ENCODE measurements at regions not wholly inside any gene's neighbourhood (a gene's known extent, or its start where the extent isn't known, plus 50 kb on each side); places are given as distances from the start of the nearest gene placed in this dataset.

- no peaks in the 10 kb centered on the region for H3K4me1 ChIP-seq (ENCODE audit: control insufficient read depth, extremely low read depth, insufficient read depth, low read length)
- H3K9me3 ChIP-seq (ENCODE audit: control insufficient read depth, insufficient read depth, low read depth, low read length), result no peaks in the 10 kb centered on the region
- no peaks in the 10 kb centered on the region for H4K20me1 ChIP-seq (ENCODE audit: control insufficient read depth, extremely low read depth, insufficient read depth, low read length)
- H3K36me3 ChIP-seq (ENCODE audit: control insufficient read depth, insufficient read depth, low read length), result no peaks in the 10 kb centered on the region
- H3K4me2 ChIP-seq (ENCODE audit: extremely low read depth, insufficient read depth, low read length), result no peak overlapping the region
- DNase-seq (ENCODE audit: low read depth in 2 of 2), result no peak
- no peaks in the 10 kb centered on the region for H3K79me2 ChIP-seq (ENCODE audit: control insufficient read depth, insufficient read depth, low read length)
- no peak overlapping the region for H3K27ac ChIP-seq (ENCODE audit: insufficient read depth, low read length)
- TF ChIP-seq EZH2 (IDR thresholded peaks at IDR 0.05; ENCODE audit: low read length, missing control alignments) (no peak), CTCF (conservative IDR thresholded peaks at IDR 0.05 in 1 of 2, IDR thresholded peaks at IDR 0.05 in 1 of 2; ENCODE audit: low read depth in 1 of 2, low read length in 2 of 2) (no peak)
- no peak overlapping the region for H3K4me3 ChIP-seq (replicated peaks in 1 of 4; ENCODE audit: control extremely low read depth in 1 of 4, insufficient read depth in 1 of 4, low read depth in 3 of 4, low read length in 4 of 4)
- no peak overlapping the region for H3K9ac ChIP-seq (ENCODE audit: insufficient read depth, low read length)
- H2AFZ ChIP-seq (ENCODE audit: low read length), result no peak overlapping the region
- H3K27me3 ChIP-seq (ENCODE audit: control insufficient read depth, insufficient read depth, low read length), result no peaks in the 10 kb centered on the region
These were observed 939.3 kb downstream of the CDH18 start for GRCh38 chr5:19048726-19049125.

GRCh38 chr5:19058216-19058615, 929.8 kb downstream of the CDH18 start:
- no peaks in the 10 kb centered on the region for H3K36me3 ChIP-seq (ENCODE audit: control insufficient read depth, insufficient read depth, low read length)
- no peak overlapping the region for H2AFZ ChIP-seq (ENCODE audit: low read length)
- no peak for DNase-seq (ENCODE audit: low read depth in 2 of 2)
- H3K27me3 ChIP-seq (ENCODE audit: control insufficient read depth, insufficient read depth, low read length), result no peaks in the 10 kb centered on the region
- no peaks in the 10 kb centered on the region for H3K9me3 ChIP-seq (ENCODE audit: control insufficient read depth, insufficient read depth, low read depth, low read length)
- H3K4me3 ChIP-seq (replicated peaks in 1 of 4; ENCODE audit: control extremely low read depth in 1 of 4, insufficient read depth in 1 of 4, low read depth in 3 of 4, low read length in 4 of 4), result no peak overlapping the region
- no peak overlapping the region for H3K9ac ChIP-seq (ENCODE audit: insufficient read depth, low read length)
- H4K20me1 ChIP-seq (ENCODE audit: control insufficient read depth, extremely low read depth, insufficient read depth, low read length), result no peaks in the 10 kb centered on the region
- H3K27ac ChIP-seq (ENCODE audit: insufficient read depth, low read length), result no peak overlapping the region
- TF ChIP-seq CTCF (conservative IDR thresholded peaks at IDR 0.05 in 1 of 2, IDR thresholded peaks at IDR 0.05 in 1 of 2; ENCODE audit: low read depth in 1 of 2, low read length in 2 of 2), result no peak
- no peak for TF ChIP-seq EZH2 (IDR thresholded peaks at IDR 0.05; ENCODE audit: low read length, missing control alignments)
- H3K4me1 ChIP-seq (ENCODE audit: control insufficient read depth, extremely low read depth, insufficient read depth, low read length), result no peaks in the 10 kb centered on the region
- no peaks in the 10 kb centered on the region for H3K79me2 ChIP-seq (ENCODE audit: control insufficient read depth, insufficient read depth, low read length)
- no peak overlapping the region for H3K4me2 ChIP-seq (ENCODE audit: extremely low read depth, insufficient read depth, low read length)

- H2AFZ ChIP-seq (ENCODE audit: low read length), result no peak overlapping the region
- no peaks in the 10 kb centered on the region for H3K36me3 ChIP-seq (ENCODE audit: control insufficient read depth, insufficient read depth, low read length)
- no peaks in the 10 kb centered on the region for H4K20me1 ChIP-seq (ENCODE audit: control insufficient read depth, extremely low read depth, insufficient read depth, low read length)
- no peak for DNase-seq (ENCODE audit: low read depth in 2 of 2)
- no peaks in the 10 kb centered on the region for H3K27me3 ChIP-seq (ENCODE audit: control insufficient read depth, insufficient read depth, low read length)
- TF ChIP-seq CTCF (conservative IDR thresholded peaks at IDR 0.05 in 1 of 2, IDR thresholded peaks at IDR 0.05 in 1 of 2; ENCODE audit: low read depth in 1 of 2, low read length in 2 of 2) (no peak), EZH2 (IDR thresholded peaks at IDR 0.05; ENCODE audit: low read length, missing control alignments) (no peak)
- no peak overlapping the region for H3K4me2 ChIP-seq (ENCODE audit: extremely low read depth, insufficient read depth, low read length)
- H3K4me3 ChIP-seq (replicated peaks in 1 of 4; ENCODE audit: control extremely low read depth in 1 of 4, insufficient read depth in 1 of 4, low read depth in 3 of 4, low read length in 4 of 4), result no peak overlapping the region
- no peaks in the 10 kb centered on the region for H3K4me1 ChIP-seq (ENCODE audit: control insufficient read depth, extremely low read depth, insufficient read depth, low read length)
- H3K9me3 ChIP-seq (ENCODE audit: control insufficient read depth, insufficient read depth, low read depth, low read length), result no peaks in the 10 kb centered on the region
- H3K27ac ChIP-seq (ENCODE audit: insufficient read depth, low read length), result no peak overlapping the region
- H3K9ac ChIP-seq (ENCODE audit: insufficient read depth, low read length), result no peak overlapping the region
- no peaks in the 10 kb centered on the region for H3K79me2 ChIP-seq (ENCODE audit: control insufficient read depth, insufficient read depth, low read length)
These were observed 923.9 kb downstream of the CDH18 start for GRCh38 chr5:19064094-19064493.
